Endothelial cell (in vitro differentiated cells): ENCODE measurements at regions not wholly inside any gene's neighbourhood (a gene's known extent, or its start where the extent isn't known, plus 50 kb on each side); places are given as distances from the start of the nearest gene placed in this dataset.
"Not testable (repeated sequence)": the region's sequence is repeated elsewhere in the genome, so short reads cannot be mapped to it uniquely, and the experiment has no call there.

Experiments
- DNase-seq: peaks from one replicate; pipeline ENCODE4 v3.0.0; 2021; ENCODE audit warnings: low spot score
- H3K27ac Mint-ChIP-seq: one replicate; pipeline ENCODE4 v1.8.0; 2021; ENCODE audit warnings: mixed read lengths, inconsistent platforms; ENCODE audit not compliant: unreplicated experiment
- H3K27me3 Mint-ChIP-seq: one replicate; pipeline ENCODE4 v1.8.0; 2021; ENCODE audit warnings: mild to moderate bottlenecking, moderate library complexity, mixed read lengths, inconsistent platforms; ENCODE audit not compliant: unreplicated experiment
- H3K36me3 Mint-ChIP-seq: one replicate; pipeline ENCODE4 v1.8.0; 2021; ENCODE audit warnings: mild to moderate bottlenecking, low read depth, mixed read lengths, inconsistent platforms; ENCODE audit not compliant: unreplicated experiment
- H3K4me1 Mint-ChIP-seq: one replicate; pipeline ENCODE4 v1.8.0; 2021; ENCODE audit warnings: mild to moderate bottlenecking, mixed read lengths, inconsistent platforms; ENCODE audit not compliant: unreplicated experiment
- H3K4me3 Mint-ChIP-seq: one replicate; pipeline ENCODE4 v1.8.0; 2021; ENCODE audit warnings: mild to moderate bottlenecking, mixed read lengths, inconsistent platforms; ENCODE audit not compliant: unreplicated experiment
- H3K9me3 Mint-ChIP-seq: one replicate; pipeline ENCODE4 v1.8.0; 2021; ENCODE audit warnings: mixed read lengths, inconsistent platforms; ENCODE audit not compliant: unreplicated experiment
- CTCF ChIP-seq: fragments of 200-600 bp; sonication (generic); IDR thresholded peaks from one replicate; pipeline ENCODE4 v1.5.0; 2021; ENCODE audit warnings: antibody characterized with exemption; ENCODE audit not compliant: unreplicated experiment

GRCh38 chr3:95815828-95816227 is 998.6 kb upstream of the EPHA6 start:
- TF ChIP-seq CTCF, result no peak
- no peaks in the 10 kb centered on the region for H3K27me3 Mint-ChIP-seq
- no peak overlapping the region for H3K27ac Mint-ChIP-seq
- no peaks in the 10 kb centered on the region for H3K36me3 Mint-ChIP-seq
- H3K4me3 Mint-ChIP-seq, result no peak overlapping the region
- no peaks in the 10 kb centered on the region for H3K4me1 Mint-ChIP-seq
- DNase-seq, result no peak
- no peaks in the 10 kb centered on the region for H3K9me3 Mint-ChIP-seq

- Mint-ChIP-seq H3K4me3 (no peak overlapping the region), H3K27ac (no peak overlapping the region), H3K9me3 (no peaks in the 10 kb centered on the region), H3K4me1 (no peaks in the 10 kb centered on the region), H3K27me3 (no peaks in the 10 kb centered on the region), H3K36me3 (no peaks in the 10 kb centered on the region)
- DNase-seq, result no peak
- TF ChIP-seq CTCF, result no peak
These were observed 988.0 kb upstream of the EPHA6 start for GRCh38 chr3:95826419-95826818.

GRCh38 chr3:95832146-95832545 is 982.2 kb upstream of the EPHA6 start:
- Mint-ChIP-seq H3K27ac (no peak overlapping the region), H3K36me3 (no peaks in the 10 kb centered on the region), H3K27me3 (no peaks in the 10 kb centered on the region), H3K4me1 (no peaks in the 10 kb centered on the region), H3K4me3 (no peak overlapping the region), H3K9me3 (no peaks in the 10 kb centered on the region)
- DNase-seq, result no peak
- no peak for TF ChIP-seq CTCF

- H3K9me3 Mint-ChIP-seq, result peaks cover 10% of the 10 kb centered on the region
- not testable (repeated sequence) for DNase-seq
These were observed 953.8 kb upstream of the EPHA6 start for GRCh38 chr3:95860628-95861027.

GRCh38 chr3:95883801-95884200 is 930.6 kb upstream of the EPHA6 start:
- no peaks in the 10 kb centered on the region for H3K9me3 Mint-ChIP-seq
- no peak for DNase-seq
- no peaks in the 10 kb centered on the region for H3K4me1 Mint-ChIP-seq
- no peak overlapping the region for H3K4me3 Mint-ChIP-seq
- H3K36me3 Mint-ChIP-seq, result no peaks in the 10 kb centered on the region
- H3K27ac Mint-ChIP-seq, result no peak overlapping the region
- no peak for TF ChIP-seq CTCF
- H3K27me3 Mint-ChIP-seq, result no peaks in the 10 kb centered on the region

More at GRCh38 chr3:95860628-95861027, 953.8 kb upstream of the EPHA6 start:
- H3K27ac Mint-ChIP-seq, H3K27me3 Mint-ChIP-seq, H3K36me3 Mint-ChIP-seq, H3K4me1 Mint-ChIP-seq, H3K4me3 Mint-ChIP-seq: not testable (repeated sequence)

- Mint-ChIP-seq H3K27ac (no peak overlapping the region), H3K27me3 (no peaks in the 10 kb centered on the region), H3K36me3 (no peaks in the 10 kb centered on the region), H3K4me3 (no peak overlapping the region), H3K9me3 (no peaks in the 10 kb centered on the region), H3K4me1 (no peaks in the 10 kb centered on the region)
- TF ChIP-seq CTCF, result no peak
- DNase-seq, result no peak
These were observed 927.8 kb upstream of the EPHA6 start for GRCh38 chr3:95886616-95887015.
